ENCODE measurements at regions not wholly inside any gene's neighbourhood (a gene's known extent, or its start where the extent isn't known, plus 50 kb on each side); places are given as distances from the start of the nearest gene placed in this dataset.
A peak's percentile ranks its signal among the peaks of the same experiment; 100 is the strongest.

DNA sequence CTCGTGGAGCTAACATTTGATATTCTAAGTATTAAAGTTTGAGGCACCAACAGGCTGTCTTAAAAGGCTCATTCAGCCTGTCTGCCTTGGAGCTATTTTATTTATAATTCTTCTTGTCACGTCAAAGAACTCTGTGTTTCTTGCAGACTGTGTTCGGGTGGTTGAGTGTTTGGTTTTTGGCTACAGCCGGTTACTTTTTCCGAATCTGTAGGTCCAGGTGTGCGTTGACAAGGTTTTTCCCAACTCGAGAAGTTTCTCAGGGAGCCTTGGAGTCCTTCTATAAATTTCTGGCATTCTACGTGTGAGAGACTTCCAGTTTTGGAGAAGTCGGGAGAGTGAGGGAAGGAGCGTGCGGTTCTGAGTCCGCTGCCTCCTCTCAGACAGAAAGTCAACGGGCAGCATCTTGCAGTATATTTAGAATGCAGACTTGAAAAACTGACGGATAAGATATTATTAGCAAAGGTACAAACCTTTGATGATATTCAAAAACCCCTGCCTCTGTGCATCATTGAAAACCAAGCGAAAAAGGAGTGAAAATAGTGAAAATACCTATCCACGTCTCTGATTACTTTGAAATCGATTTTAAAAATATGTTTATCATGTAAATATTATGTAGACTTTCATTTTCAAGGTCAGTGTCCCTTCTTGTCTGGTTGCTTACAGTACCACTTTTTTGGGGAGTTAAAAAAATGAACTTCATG is 85.2 kb upstream of the PPARA start:
- H3K27me3 ChIP-seq (ENCODE audit: insufficient read depth in 3 of 3, low read length in 2 of 3) = no peaks in the 10 kb centered on the region
- intact Hi-C loops (cut with DNase I) = no loop called here
- peak in 1 of 2 donors; percentile 40 for DNase-seq
- TF ChIP-seq, protein P1, sequence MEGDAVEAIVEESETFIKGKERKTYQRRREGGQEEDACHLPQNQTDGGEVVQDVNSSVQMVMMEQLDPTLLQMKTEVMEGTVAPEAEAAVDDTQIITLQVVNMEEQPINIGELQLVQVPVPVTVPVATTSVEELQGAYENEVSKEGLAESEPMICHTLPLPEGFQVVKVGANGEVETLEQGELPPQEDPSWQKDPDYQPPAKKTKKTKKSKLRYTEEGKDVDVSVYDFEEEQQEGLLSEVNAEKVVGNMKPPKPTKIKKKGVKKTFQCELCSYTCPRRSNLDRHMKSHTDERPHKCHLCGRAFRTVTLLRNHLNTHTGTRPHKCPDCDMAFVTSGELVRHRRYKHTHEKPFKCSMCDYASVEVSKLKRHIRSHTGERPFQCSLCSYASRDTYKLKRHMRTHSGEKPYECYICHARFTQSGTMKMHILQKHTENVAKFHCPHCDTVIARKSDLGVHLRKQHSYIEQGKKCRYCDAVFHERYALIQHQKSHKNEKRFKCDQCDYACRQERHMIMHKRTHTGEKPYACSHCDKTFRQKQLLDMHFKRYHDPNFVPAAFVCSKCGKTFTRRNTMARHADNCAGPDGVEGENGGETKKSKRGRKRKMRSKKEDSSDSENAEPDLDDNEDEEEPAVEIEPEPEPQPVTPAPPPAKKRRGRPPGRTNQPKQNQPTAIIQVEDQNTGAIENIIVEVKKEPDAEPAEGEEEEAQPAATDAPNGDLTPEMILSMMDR (IDR thresholded peaks at IDR 0.05) = no peak
- 11 to 36% (median 17%) methylated on average over 17 of the region's 17 CpGs for WGBS, 3 donors
- H3K36me3 ChIP-seq (ENCODE audit: insufficient read depth in 1 of 2, low read depth in 1 of 2) = no peaks in the 10 kb centered on the region
- peaks cover 51% of the 10 kb centered on the region for H3K4me1 ChIP-seq
- peak in 1 of 4 donors; percentile 21 for ATAC-seq
- H3K27ac ChIP-seq = peak overlapping the region; percentile 99
- no peaks in the 10 kb centered on the region for H3K9me3 ChIP-seq
- peak overlapping the region; percentile 88 for H3K4me3 ChIP-seq

DNA sequence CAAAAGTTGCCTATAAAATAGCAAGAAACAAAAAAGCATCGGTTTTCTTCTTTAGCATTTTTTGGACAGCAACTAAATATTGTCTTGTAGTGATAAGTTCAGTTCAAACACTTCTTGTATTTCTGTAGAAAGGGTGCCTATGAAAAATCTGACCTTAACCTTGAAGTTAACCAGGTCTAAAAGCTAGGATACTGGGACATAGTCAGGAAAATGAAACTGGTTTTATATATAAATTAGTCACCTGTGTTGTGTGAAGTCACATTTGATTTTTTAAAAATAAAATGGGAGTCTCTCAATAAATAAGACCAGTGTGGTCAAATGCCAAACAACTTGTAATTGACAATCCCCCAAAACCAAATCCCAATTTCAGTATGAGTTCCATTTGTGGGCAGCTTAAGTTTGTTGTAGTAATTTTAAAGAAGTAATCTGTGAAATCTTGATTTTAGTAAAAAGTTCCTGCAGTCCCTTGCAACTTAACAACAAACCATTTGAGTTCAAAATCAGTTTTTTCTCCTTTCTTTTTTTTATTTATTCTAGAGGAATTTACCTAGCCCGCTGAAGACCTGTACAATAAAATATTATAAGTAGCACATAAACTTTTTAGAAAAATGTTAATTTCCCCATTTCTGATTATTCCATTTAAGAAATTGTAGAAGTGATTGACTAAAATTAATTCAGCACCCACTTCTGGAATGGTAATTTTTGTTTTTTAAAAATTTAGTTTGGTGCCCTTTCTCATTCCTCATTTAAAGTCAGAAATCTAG is 84.5 kb upstream of the PPARA start:
- Histone ChIP-seq H3K27ac (peak overlapping the region; percentile 99), H3K4me1 (peaks cover 45% of the 10 kb centered on the region), H3K36me3 (ENCODE audit: insufficient read depth in 1 of 2, low read depth in 1 of 2) (no peaks in the 10 kb centered on the region), H3K9me3 (no peaks in the 10 kb centered on the region), H3K4me3 (peak overlapping the region; percentile 88), H3K27me3 (ENCODE audit: insufficient read depth in 3 of 3, low read length in 2 of 3) (no peaks in the 10 kb centered on the region)
- ATAC-seq (no peak), DNase-seq (no peak)
- TF ChIP-seq, protein P1 (IDR thresholded peaks at IDR 0.05) = no peak
- 30 to 50% (median 33%) methylated on average over 2 of the region's 2 CpGs for WGBS, 3 donors
- intact Hi-C loops (cut with DNase I) = loop anchor here in 1 of 2 donors (2.0 kb wide), 1 partner anchor 17 kb away; no protein-coding TSS in a partner anchor

DNA sequence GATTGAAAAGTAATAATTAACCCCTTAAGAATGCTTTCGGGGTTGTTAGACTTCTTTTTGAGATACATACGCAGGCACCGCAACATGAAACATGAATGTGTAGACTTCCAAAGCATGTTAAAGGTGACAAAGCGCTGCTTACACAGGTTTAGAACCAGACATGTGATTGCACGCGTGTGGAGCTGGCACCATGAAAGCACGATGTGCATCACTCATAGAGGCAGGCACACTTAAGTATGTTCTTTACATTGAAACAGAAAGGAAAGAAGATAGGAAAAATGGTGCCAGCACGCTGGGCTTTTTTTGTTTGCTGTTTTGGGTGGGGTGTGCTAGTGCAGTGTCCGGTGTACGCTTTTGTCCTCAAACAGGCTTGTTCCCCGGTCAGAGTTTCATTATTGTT is 83.6 kb upstream of the PPARA start:
- Histone ChIP-seq H3K4me3 (peak overlapping the region; percentile 88), H3K4me1 (peaks cover 45% of the 10 kb centered on the region), H3K9me3 (no peaks in the 10 kb centered on the region), H3K27me3 (ENCODE audit: insufficient read depth in 3 of 3, low read length in 2 of 3) (no peaks in the 10 kb centered on the region), H3K27ac (peak overlapping the region; percentile 99), H3K36me3 (ENCODE audit: insufficient read depth in 1 of 2, low read depth in 1 of 2) (no peaks in the 10 kb centered on the region)
- intact Hi-C loops (cut with DNase I) = loop anchor here in 1 of 2 donors (2.0 kb wide), 1 partner anchor 16 kb away; no protein-coding TSS in a partner anchor
- ATAC-seq = no peak
- WGBS, 3 donors = 8 to 35% (median 9%) methylated on average over 11 of the region's 11 CpGs
- DNase-seq = peak in 1 of 2 donors; percentile 48
- TF ChIP-seq, protein P1 (IDR thresholded peaks at IDR 0.05) = no peak

DNA sequence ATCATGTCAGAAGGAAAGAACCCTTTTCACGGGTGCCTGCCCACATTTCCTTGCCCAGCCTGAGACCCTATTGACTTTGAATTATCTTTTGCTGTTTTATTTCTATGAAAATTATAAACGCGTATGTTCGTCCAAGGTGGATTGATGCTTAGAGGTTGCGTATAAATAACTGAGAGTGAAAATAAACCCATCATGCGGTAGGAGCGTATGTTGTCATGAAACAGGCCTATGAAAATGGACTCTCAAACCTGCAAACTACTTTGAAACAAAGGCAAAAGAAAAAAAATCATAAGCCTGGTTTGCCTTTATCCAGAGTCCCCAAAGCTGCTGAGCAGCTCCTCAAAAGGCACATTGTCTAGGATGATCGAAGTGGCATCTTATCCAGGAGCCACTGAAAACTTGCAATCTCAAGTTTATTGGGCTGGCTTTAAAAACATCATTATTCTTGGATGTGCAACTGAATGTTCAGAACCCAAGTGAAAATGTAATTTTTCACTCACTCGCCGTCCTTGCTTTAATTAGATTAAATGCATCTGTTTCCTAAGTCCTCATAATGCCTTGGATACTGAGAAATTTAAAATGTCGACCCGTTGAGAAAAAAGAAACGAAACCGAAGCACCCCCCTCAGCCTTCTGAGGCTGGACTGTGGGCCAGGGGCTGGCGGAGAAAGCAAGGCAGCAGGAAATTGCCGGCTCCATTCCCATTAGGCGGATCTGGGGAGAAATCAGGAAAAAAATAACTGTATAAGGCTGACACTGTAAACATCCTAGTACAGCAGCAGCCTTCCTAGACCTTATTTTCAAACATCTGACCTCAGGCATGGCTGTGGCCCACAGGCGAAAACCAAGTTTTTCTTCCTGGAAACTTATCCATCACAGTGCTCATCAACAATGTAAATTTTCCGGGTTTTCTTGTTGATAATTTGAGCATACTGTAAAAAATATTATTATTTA is 82.9 kb upstream of the PPARA start:
- DNase-seq (peak in 1 of 2 donors; percentile 51), ATAC-seq (no peak)
- TF ChIP-seq, protein P1 (IDR thresholded peaks at IDR 0.05) = no peak
- peak overlapping the region; percentile 88 for H3K4me3 ChIP-seq
- intact Hi-C loops (cut with DNase I) = loop anchor here in 1 of 2 donors (2.0 kb wide), 1 partner anchor 15 kb away; no protein-coding TSS in a partner anchor
- no peaks in the 10 kb centered on the region for H3K9me3 ChIP-seq
- peaks cover 42% of the 10 kb centered on the region for H3K4me1 ChIP-seq
- 11 to 30% (median 13%) methylated on average over 19 of the region's 19 CpGs for WGBS, 3 donors
- H3K27ac ChIP-seq = peak overlapping the region; percentile 99
- no peaks in the 10 kb centered on the region for H3K36me3 ChIP-seq (ENCODE audit: insufficient read depth in 1 of 2, low read depth in 1 of 2)
- H3K27me3 ChIP-seq (ENCODE audit: insufficient read depth in 3 of 3, low read length in 2 of 3) = no peaks in the 10 kb centered on the region

Data from psoas muscle (tissue), 7 donors.